ENCODE measurements at regions not wholly inside any gene's neighbourhood (a gene's known extent, or its start where the extent isn't known, plus 50 kb on each side); places are given as distances from the start of the nearest gene placed in this dataset.

DNA sequence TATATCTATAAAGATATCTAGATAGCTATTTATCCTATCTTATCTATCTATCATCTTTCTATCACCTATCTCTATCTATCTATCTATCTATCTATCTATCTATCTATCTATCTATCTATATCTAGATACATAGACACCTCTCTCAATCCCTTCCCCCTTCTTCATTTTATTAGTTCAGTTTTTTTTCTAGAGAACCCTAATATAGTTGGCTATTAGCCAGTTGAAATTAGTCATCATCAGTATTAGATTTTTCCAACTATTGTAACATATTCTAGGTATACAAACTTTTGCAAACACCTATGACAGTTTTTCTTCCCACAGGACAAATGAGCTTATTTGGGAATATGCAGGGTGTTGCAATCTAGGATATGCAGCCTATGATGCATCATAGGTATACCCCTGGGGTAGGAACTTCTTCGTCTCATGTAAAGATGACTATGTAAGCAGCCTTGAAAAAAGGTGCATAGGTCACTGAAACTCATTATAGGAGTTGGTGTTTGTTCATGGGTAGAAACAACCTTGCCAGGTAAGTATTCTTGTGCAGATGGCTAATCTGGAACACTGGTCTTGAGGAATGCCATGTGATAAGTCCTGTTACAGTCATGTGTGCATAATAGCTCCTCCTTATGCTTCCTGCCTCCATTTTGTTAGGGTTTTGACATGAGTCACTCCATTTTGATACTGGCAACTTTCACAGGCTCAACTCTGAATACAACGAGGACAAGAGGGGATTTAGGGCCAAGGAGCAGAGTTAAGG lies 160.7 kb upstream of the ZSWIM2 start:
- intact Hi-C loops (cut with DNase I; ENCODE audit: low total_unique reads) = no loop called here
- WGBS, 5 donors = 65 to 83% (median 78%) methylated on average over 2 of the region's 2 CpGs
- TF ChIP-seq EP300 (IDR thresholded peaks at IDR 0.05) = no peak
- TF ChIP-seq POLR2AphosphoS5 (IDR thresholded peaks at IDR 0.05) = no peak
- no peak for TF ChIP-seq POLR2A (IDR thresholded peaks at IDR 0.05)
- TF ChIP-seq, protein P1, sequence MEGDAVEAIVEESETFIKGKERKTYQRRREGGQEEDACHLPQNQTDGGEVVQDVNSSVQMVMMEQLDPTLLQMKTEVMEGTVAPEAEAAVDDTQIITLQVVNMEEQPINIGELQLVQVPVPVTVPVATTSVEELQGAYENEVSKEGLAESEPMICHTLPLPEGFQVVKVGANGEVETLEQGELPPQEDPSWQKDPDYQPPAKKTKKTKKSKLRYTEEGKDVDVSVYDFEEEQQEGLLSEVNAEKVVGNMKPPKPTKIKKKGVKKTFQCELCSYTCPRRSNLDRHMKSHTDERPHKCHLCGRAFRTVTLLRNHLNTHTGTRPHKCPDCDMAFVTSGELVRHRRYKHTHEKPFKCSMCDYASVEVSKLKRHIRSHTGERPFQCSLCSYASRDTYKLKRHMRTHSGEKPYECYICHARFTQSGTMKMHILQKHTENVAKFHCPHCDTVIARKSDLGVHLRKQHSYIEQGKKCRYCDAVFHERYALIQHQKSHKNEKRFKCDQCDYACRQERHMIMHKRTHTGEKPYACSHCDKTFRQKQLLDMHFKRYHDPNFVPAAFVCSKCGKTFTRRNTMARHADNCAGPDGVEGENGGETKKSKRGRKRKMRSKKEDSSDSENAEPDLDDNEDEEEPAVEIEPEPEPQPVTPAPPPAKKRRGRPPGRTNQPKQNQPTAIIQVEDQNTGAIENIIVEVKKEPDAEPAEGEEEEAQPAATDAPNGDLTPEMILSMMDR (IDR thresholded peaks at IDR 0.05) = no peak

GRCh38 chr2:187008111-187008510 lies 159.1 kb upstream of the ZSWIM2 start:
- no peaks in the 10 kb centered on the region for H3K27me3 ChIP-seq
- no peaks in the 10 kb centered on the region for H3K36me3 ChIP-seq
- no peaks in the 10 kb centered on the region for H3K9me3 ChIP-seq
- intact Hi-C loops (cut with DNase I; ENCODE audit: low total_unique reads) = no loop called here
- DNase-seq = no peak
- no peaks in the 10 kb centered on the region for H3K4me1 ChIP-seq
- H3K27ac ChIP-seq = no peak overlapping the region
- TF ChIP-seq, protein P1 (IDR thresholded peaks at IDR 0.05) = no peak
- no peak for TF ChIP-seq EP300 (IDR thresholded peaks at IDR 0.05)
- TF ChIP-seq POLR2A (IDR thresholded peaks at IDR 0.05) = no peak
- TF ChIP-seq POLR2AphosphoS5 (IDR thresholded peaks at IDR 0.05) = no peak
- no peak overlapping the region for H3K4me3 ChIP-seq

More for the DNA sequence above, 160.7 kb upstream of the ZSWIM2 start:
- H3K27me3 ChIP-seq = no peaks in the 10 kb centered on the region
- no peaks in the 10 kb centered on the region for H3K4me1 ChIP-seq
- H3K4me3 ChIP-seq = no peak overlapping the region
- H3K36me3 ChIP-seq = no peaks in the 10 kb centered on the region
- no peak for DNase-seq
- H3K27ac ChIP-seq = no peak overlapping the region
- no peaks in the 10 kb centered on the region for H3K9me3 ChIP-seq

- Histone ChIP-seq H3K4me1 (no peaks in the 10 kb centered on the region), H3K27me3 (no peaks in the 10 kb centered on the region), H3K9me3 (peaks cover 0 to 10% (median 1%) of the 10 kb centered on the region in 4 donors), H3K36me3 (no peaks in the 10 kb centered on the region), H3K27ac (no peak overlapping the region), H3K4me3 (peak overlapping the region in 1 of 4 donors; percentile 19)
- TF ChIP-seq, protein P1 (IDR thresholded peaks at IDR 0.05) = no peak
- no peak for TF ChIP-seq POLR2A (IDR thresholded peaks at IDR 0.05)
- no peak for TF ChIP-seq EP300 (IDR thresholded peaks at IDR 0.05)
- TF ChIP-seq POLR2AphosphoS5 (IDR thresholded peaks at IDR 0.05) = no peak
- WGBS, 5 donors = 59 to 82% (median 76%) methylated on average over 1 of the region's 1 CpG
- DNase-seq = no peak
- intact Hi-C loops (cut with DNase I; ENCODE audit: low total_unique reads) = no loop called here
These were observed 154.6 kb upstream of the ZSWIM2 start for GRCh38 chr2:187003611-187004010.

DNA sequence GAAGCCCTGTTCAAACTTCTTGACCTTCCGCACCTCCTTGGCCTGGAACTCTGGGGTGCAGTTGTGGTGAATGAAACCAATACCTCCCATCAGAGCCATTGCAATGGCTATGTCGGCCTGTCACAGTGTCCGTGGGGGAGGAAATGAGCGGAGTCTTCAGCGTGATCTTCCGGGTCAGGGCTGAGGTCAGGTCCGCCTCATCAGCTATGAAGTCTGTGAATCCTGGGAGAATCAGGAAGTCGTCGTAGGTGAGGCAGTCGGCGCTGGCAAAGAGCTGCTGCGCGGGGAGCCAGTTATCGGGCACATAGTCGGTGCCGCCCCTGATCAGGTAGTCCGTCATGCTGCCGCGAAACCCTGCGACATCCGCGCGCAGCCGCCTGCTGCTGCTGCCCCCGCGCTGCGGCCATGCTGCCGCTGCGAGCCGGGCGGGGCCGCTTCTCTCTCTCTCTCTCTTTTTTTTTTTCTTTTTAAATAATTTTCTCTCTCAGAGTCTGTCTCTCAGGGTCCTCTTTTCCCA lies 154.1 kb upstream of the ZSWIM2 start:
- no peak overlapping the region for H3K27ac ChIP-seq
- 70 to 91% (median 80%) methylated on average over 31 to 32 of the region's 32 CpGs for WGBS, 5 donors
- H3K9me3 ChIP-seq = peaks cover 0 to 10% (median 1%) of the 10 kb centered on the region in 4 donors
- peak in 1 of 2 donors; percentile 20 for DNase-seq
- H3K27me3 ChIP-seq = no peaks in the 10 kb centered on the region
- H3K36me3 ChIP-seq = no peaks in the 10 kb centered on the region
- intact Hi-C loops (cut with DNase I; ENCODE audit: low total_unique reads) = no loop called here
- peak overlapping the region in 1 of 4 donors; percentile 19 for H3K4me3 ChIP-seq
- TF ChIP-seq POLR2A (IDR thresholded peaks at IDR 0.05) (no peak), EP300 (IDR thresholded peaks at IDR 0.05) (no peak), POLR2AphosphoS5 (IDR thresholded peaks at IDR 0.05) (no peak)
- TF ChIP-seq, protein P1 (IDR thresholded peaks at IDR 0.05) = no peak
- no peaks in the 10 kb centered on the region for H3K4me1 ChIP-seq
